GM19025 (cell line): ENCODE measurements at regions not wholly inside any gene's neighbourhood (a gene's known extent, or its start where the extent isn't known, plus 50 kb on each side); places are given as distances from the start of the nearest gene placed in this dataset.
"Not testable (repeated sequence)": the region's sequence is repeated elsewhere in the genome, so short reads cannot be mapped to it uniquely, and the experiment has no call there.

Source experiments
- ATAC-seq: cut with Tn5 transposase; IDR thresholded peaks from one replicate; pipeline ENCODE4 v1.9.1; 2021; ENCODE audit warnings: mild to moderate bottlenecking, low read depth, moderate library complexity; ENCODE audit not compliant: unreplicated experiment

GRCh38 chr9:71514344-71514975 is 253.9 kb downstream of the CEMIP2 start:
- ATAC-seq, result no peak

- ATAC-seq, result no peak
Observed at GRCh38 chr9:71509054-71509453, 259.3 kb downstream of the CEMIP2 start.

GRCh38 chr9:71508141-71508540 is 260.2 kb downstream of the CEMIP2 start:
- ATAC-seq, result not testable (repeated sequence)

GRCh38 chr9:71506821-71507220 is 261.5 kb downstream of the CEMIP2 start:
- no peak for ATAC-seq

- ATAC-seq, result no peak
Observed at GRCh38 chr9:71504636-71505035, 263.7 kb downstream of the CEMIP2 start.

- ATAC-seq, result no peak
Observed at GRCh38 chr9:71498691-71499090, 269.6 kb downstream of the CEMIP2 start.

- ATAC-seq, result no peak
Observed at GRCh38 chr9:71490810-71491209, 277.5 kb downstream of the CEMIP2 start.

GRCh38 chr9:71487061-71487460 is 281.3 kb downstream of the CEMIP2 start:
- ATAC-seq, result no peak

GRCh38 chr9:71485326-71485725 is 283.0 kb downstream of the CEMIP2 start:
- ATAC-seq, result no peak

- ATAC-seq, result no peak
Observed at GRCh38 chr9:71483436-71483835, 284.9 kb downstream of the CEMIP2 start.

GRCh38 chr9:71479621-71480020 is 288.7 kb downstream of the CEMIP2 start:
- ATAC-seq, result no peak

GRCh38 chr9:71472400-71472799 is 295.9 kb downstream of the CEMIP2 start:
- ATAC-seq, result no peak

- no peak for ATAC-seq
Observed at GRCh38 chr9:71465392-71465791, 302.9 kb downstream of the CEMIP2 start.

- ATAC-seq, result no peak
Observed at GRCh38 chr9:71459082-71459481, 309.2 kb downstream of the CEMIP2 start.

GRCh38 chr9:71446473-71447411 is 321.6 kb downstream of the CEMIP2 start:
- ATAC-seq, result peak; percentile 74

GRCh38 chr9:71446106-71446472 is 322.2 kb downstream of the CEMIP2 start:
- ATAC-seq, result no peak

GRCh38 chr9:71442937-71443336 is 321.5 kb upstream of the TRPM3 start:
- ATAC-seq, result no peak

GRCh38 chr9:71441266-71441665 is 319.8 kb upstream of the TRPM3 start:
- no peak for ATAC-seq

GRCh38 chr9:71431931-71432330 is 310.5 kb upstream of the TRPM3 start:
- no peak for ATAC-seq

- ATAC-seq, result not testable (repeated sequence)
Observed at GRCh38 chr9:71407341-71407740, 285.9 kb upstream of the TRPM3 start.

GRCh38 chr9:71403106-71403505 is 281.7 kb upstream of the TRPM3 start:
- ATAC-seq, result no peak

- no peak for ATAC-seq
Observed at GRCh38 chr9:71393005-71393404, 271.6 kb upstream of the TRPM3 start.
